H1 (cell line): ENCODE measurements at regions not wholly inside any gene's neighbourhood (a gene's known extent, or its start where the extent isn't known, plus 50 kb on each side); places are given as distances from the start of the nearest gene placed in this dataset.

Source experiments
- EGR1 ChIP-seq: IDR thresholded peaks from 2 replicates; pipeline ENCODE4 v1.6.1; 2011; ENCODE audit warnings: low read depth, low read length, borderline replicate concordance
- HDAC6 ChIP-seq: IDR thresholded peaks from one replicate; pipeline ENCODE4 v1.7.1; 2012; ENCODE audit warnings: low read depth, mild to moderate bottlenecking, inconsistent platforms, low read length, moderate library complexity
- RBBP5 ChIP-seq: IDR thresholded peaks from 2 replicates; pipeline ENCODE4 v1.7.1; 2012; ENCODE audit warnings: low read depth, mild to moderate bottlenecking, inconsistent platforms, low read length, moderate library complexity, borderline replicate concordance

GRCh38 chr1:187871177-187871845, 1042.6 kb downstream of the PLA2G4A start (continued):
- TF ChIP-seq HDAC6 (no peak), RBBP5 (no peak), EGR1 (no peak)
